ENCODE measurements at regions not wholly inside any gene's neighbourhood (a gene's known extent, or its start where the extent isn't known, plus 50 kb on each side); places are given as distances from the start of the nearest gene placed in this dataset.

DNA sequence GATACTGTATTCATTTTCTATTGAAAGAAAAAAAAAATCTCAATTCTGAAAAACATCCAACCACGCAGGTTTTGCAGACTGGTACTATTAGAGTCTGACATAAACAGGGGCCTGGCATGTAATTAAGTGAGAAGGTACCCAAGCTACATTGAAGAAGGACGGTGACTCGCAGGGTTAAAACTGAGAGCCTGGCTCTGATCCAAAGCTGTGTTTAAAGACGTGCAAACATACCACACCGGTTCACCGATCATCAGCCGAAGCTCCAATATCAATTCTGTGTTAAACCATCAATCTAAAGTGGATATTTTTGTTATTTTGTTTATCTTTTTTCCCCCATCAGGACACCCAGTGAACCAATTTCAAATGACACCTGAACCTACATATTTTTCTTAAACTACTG, 108.1 kb upstream of the DIO3 start:
- TF ChIP-seq EZH2 (IDR thresholded peaks at IDR 0.05; ENCODE audit: insufficient read depth, poor library complexity, severe bottlenecking) (no peak), EZH2phosphoT487 (IDR thresholded peaks at IDR 0.05; ENCODE audit: insufficient read depth, low read depth) (no peak)
